ENCODE measurements at regions not wholly inside any gene's neighbourhood (a gene's known extent, or its start where the extent isn't known, plus 50 kb on each side); places are given as distances from the start of the nearest gene placed in this dataset.

GRCh38 chr20:16902662-16903061 lies 154.5 kb downstream of the OTOR start:
- intact Hi-C loops (cut with DNase I), result no loop called here
- no peak overlapping the region for H3K27ac ChIP-seq
- no peak overlapping the region for H3K4me3 ChIP-seq
- DNase-seq, result no peak
- TF ChIP-seq POLR2A (IDR thresholded peaks at IDR 0.05), result no peak
- no peak for TF ChIP-seq POLR2AphosphoS5 (IDR thresholded peaks at IDR 0.05)
- TF ChIP-seq CTCF (IDR thresholded peaks at IDR 0.05), result no peak
- TF ChIP-seq EP300 (IDR thresholded peaks at IDR 0.05), result no peak
- H3K4me1 ChIP-seq, result peaks cover 0 to 8% (median 0%) of the 10 kb centered on the region in 4 donors
- 95 to 96% methylated on average over 2 of the region's 2 CpGs for WGBS, 2 donors
- no peaks in the 10 kb centered on the region for H3K9me3 ChIP-seq
- H3K27me3 ChIP-seq, result no peaks in the 10 kb centered on the region
- H3K36me3 ChIP-seq, result no peaks in the 10 kb centered on the region

- 52 to 58% methylated on average over 5 of the region's 5 CpGs for WGBS, 2 donors
- Histone ChIP-seq H3K4me3 (no peak overlapping the region), H3K9me3 (no peaks in the 10 kb centered on the region), H3K36me3 (no peaks in the 10 kb centered on the region), H3K4me1 (peaks cover 0 to 8% (median 0%) of the 10 kb centered on the region in 4 donors), H3K27me3 (no peaks in the 10 kb centered on the region), H3K27ac (no peak overlapping the region)
- intact Hi-C loops (cut with DNase I), result no loop called here
- TF ChIP-seq POLR2AphosphoS5 (IDR thresholded peaks at IDR 0.05), result no peak
- TF ChIP-seq CTCF (IDR thresholded peaks at IDR 0.05), result no peak
- no peak for TF ChIP-seq POLR2A (IDR thresholded peaks at IDR 0.05)
- no peak for TF ChIP-seq EP300 (IDR thresholded peaks at IDR 0.05)
- DNase-seq, result no peak
Observed at GRCh38 chr20:16904751-16905150, 156.6 kb downstream of the OTOR start.

GRCh38 chr20:16914277-16914676 lies 166.1 kb downstream of the OTOR start:
- TF ChIP-seq CTCF (IDR thresholded peaks at IDR 0.05), result no peak
- TF ChIP-seq POLR2A (IDR thresholded peaks at IDR 0.05), result no peak
- TF ChIP-seq EP300 (IDR thresholded peaks at IDR 0.05), result no peak
- no peak for TF ChIP-seq POLR2AphosphoS5 (IDR thresholded peaks at IDR 0.05)
- Histone ChIP-seq H3K4me1 (no peaks in the 10 kb centered on the region), H3K27me3 (no peaks in the 10 kb centered on the region), H3K36me3 (no peaks in the 10 kb centered on the region), H3K4me3 (no peak overlapping the region), H3K27ac (no peak overlapping the region), H3K9me3 (no peaks in the 10 kb centered on the region)
- intact Hi-C loops (cut with DNase I), result no loop called here
- DNase-seq, result no peak
- WGBS, 2 donors, result 57 to 77% methylated on average over 1 of the region's 1 CpG

GRCh38 chr20:16916165-16916564 lies 168.0 kb downstream of the OTOR start:
- Histone ChIP-seq H3K4me1 (no peaks in the 10 kb centered on the region), H3K27ac (no peak overlapping the region), H3K9me3 (no peaks in the 10 kb centered on the region), H3K27me3 (no peaks in the 10 kb centered on the region), H3K4me3 (no peak overlapping the region), H3K36me3 (no peaks in the 10 kb centered on the region)
- WGBS, 2 donors, result 61 to 66% methylated on average over 1 of the region's 1 CpG
- no peak for DNase-seq
- intact Hi-C loops (cut with DNase I), result no loop called here
- TF ChIP-seq POLR2A (IDR thresholded peaks at IDR 0.05) (no peak), CTCF (IDR thresholded peaks at IDR 0.05) (no peak), POLR2AphosphoS5 (IDR thresholded peaks at IDR 0.05) (no peak), EP300 (IDR thresholded peaks at IDR 0.05) (no peak)

GRCh38 chr20:16917636-16918035 lies 169.5 kb downstream of the OTOR start:
- no peaks in the 10 kb centered on the region for H3K9me3 ChIP-seq
- DNase-seq, result no peak
- WGBS, 2 donors, result 29 to 66% methylated on average over 1 of the region's 1 CpG
- no peaks in the 10 kb centered on the region for H3K27me3 ChIP-seq
- no peaks in the 10 kb centered on the region for H3K4me1 ChIP-seq
- H3K27ac ChIP-seq, result no peak overlapping the region
- intact Hi-C loops (cut with DNase I), result no loop called here
- no peaks in the 10 kb centered on the region for H3K36me3 ChIP-seq
- no peak for TF ChIP-seq POLR2AphosphoS5 (IDR thresholded peaks at IDR 0.05)
- no peak for TF ChIP-seq POLR2A (IDR thresholded peaks at IDR 0.05)
- TF ChIP-seq CTCF (IDR thresholded peaks at IDR 0.05), result no peak
- TF ChIP-seq EP300 (IDR thresholded peaks at IDR 0.05), result no peak
- no peak overlapping the region for H3K4me3 ChIP-seq
